MCF 10A (cell line): ENCODE measurements at regions not wholly inside any gene's neighbourhood (a gene's known extent, or its start where the extent isn't known, plus 50 kb on each side); places are given as distances from the start of the nearest gene placed in this dataset.
"Not testable (repeated sequence)": the region's sequence is repeated elsewhere in the genome, so short reads cannot be mapped to it uniquely, and the experiment has no call there.

Experiments
- BruUV-seq: library from RNA; stranded (reverse); fragments of 400-500 nt; replicated peaks from 2 replicates; lab custom pipeline; 2021; lab: Mats Ljungman, UMichigan
- CTCF ChIA-PET: fragments of 300-600 bp; sonication (Branson Sonifier 250); formaldehyde crosslinking; extraction: SDS; loops from one replicate; lab custom pipeline; 2021; ENCODE audit warnings: antibody characterized with exemption, inconsistent platforms; lab: Yijun Ruan, JAX
- POLR2A ChIA-PET: fragments of 300-600, 350-650 bp; sonication (Branson Sonifier 250); formaldehyde crosslinking; extraction: SDS; loops from one replicate; lab custom pipeline; 2020; ENCODE audit warnings: antibody characterized with exemption, inconsistent platforms; lab: Yijun Ruan, JAX
- DNase-seq: peaks from one replicate; pipeline ENCODE4 v3.0.0-alpha.2; 2018; ENCODE audit not compliant: unreplicated experiment
- H3K27ac Mint-ChIP-seq: one replicate; pipeline ENCODE4 v1.8.0; 2022; ENCODE audit warnings: mild to moderate bottlenecking, low read depth, mixed read lengths; ENCODE audit not compliant: unreplicated experiment
- H3K27me3 Mint-ChIP-seq: one replicate; pipeline ENCODE4 v1.8.0; 2022; ENCODE audit warnings: mixed read lengths; ENCODE audit not compliant: insufficient read depth, unreplicated experiment
- H3K36me3 Mint-ChIP-seq: one replicate; pipeline ENCODE4 v1.8.0; 2022; ENCODE audit warnings: mild to moderate bottlenecking, moderate library complexity, mixed read lengths; ENCODE audit not compliant: insufficient read depth, unreplicated experiment
- H3K4me1 Mint-ChIP-seq: one replicate; pipeline ENCODE4 v1.8.0; 2022; ENCODE audit warnings: mixed read lengths; ENCODE audit not compliant: insufficient read depth, unreplicated experiment
- H3K4me3 Mint-ChIP-seq: one replicate; pipeline ENCODE4 v1.8.0; 2022; ENCODE audit warnings: mild to moderate bottlenecking, moderate library complexity, mixed read lengths; ENCODE audit not compliant: unreplicated experiment
- H3K9me3 Mint-ChIP-seq: one replicate; pipeline ENCODE4 v1.8.0; 2022; ENCODE audit warnings: mixed read lengths; ENCODE audit not compliant: unreplicated experiment
- CTCF ChIP-seq: fragments of 200-600 bp; IDR thresholded peaks from one replicate; pipeline ENCODE4 v1.8.0; 2022; ENCODE audit warnings: antibody characterized with exemption, mild to moderate bottlenecking; ENCODE audit not compliant: unreplicated experiment
- intact Hi-C: fragments of 100-400 bp; cut with micrococcal nuclease; formaldehyde crosslinking; loops from 2 replicates; pipeline ENCODE4 v1.14.1; 2022

GRCh38 chr11:42777776-42778175 lies 534.0 kb upstream of the API5 start:
- Mint-ChIP-seq H3K4me3 (no peak overlapping the region), H3K4me1 (no peaks in the 10 kb centered on the region), H3K36me3 (no peaks in the 10 kb centered on the region), H3K9me3 (no peaks in the 10 kb centered on the region), H3K27me3 (no peaks in the 10 kb centered on the region), H3K27ac (no peak overlapping the region)
- POLR2A ChIA-PET = no interaction called here
- DNase-seq = no peak
- intact Hi-C loops = no loop called here
- CTCF ChIA-PET = interaction anchor here (1.8 kb wide), 1 partner anchor 505 kb away, joined by 6 read pairs; no protein-coding TSS in a partner anchor
- no peak for TF ChIP-seq CTCF
- no TSS peak for BruUV-seq

GRCh38 chr11:42778193-42778592 lies 533.6 kb upstream of the API5 start:
- no peak for TF ChIP-seq CTCF
- CTCF ChIA-PET = no interaction called here
- no peaks in the 10 kb centered on the region for H3K27me3 Mint-ChIP-seq

GRCh38 chr11:42779555-42779954 lies 532.2 kb upstream of the API5 start:
- BruUV-seq = no TSS peak
- Mint-ChIP-seq H3K4me1 (no peaks in the 10 kb centered on the region), H3K36me3 (no peaks in the 10 kb centered on the region), H3K9me3 (no peaks in the 10 kb centered on the region), H3K4me3 (no peak overlapping the region), H3K27ac (no peak overlapping the region), H3K27me3 (no peaks in the 10 kb centered on the region)
- CTCF ChIA-PET = no interaction called here
- intact Hi-C loops = no loop called here
- no peak for TF ChIP-seq CTCF
- POLR2A ChIA-PET = interaction anchor here (0.7 kb wide), 1 partner anchor 15 kb away, joined by 3 read pairs; no protein-coding TSS in a partner anchor
- DNase-seq = no peak

More at GRCh38 chr11:42778193-42778592, 533.6 kb upstream of the API5 start:
- POLR2A ChIA-PET = no interaction called here
- no peaks in the 10 kb centered on the region for H3K9me3 Mint-ChIP-seq
- intact Hi-C loops = no loop called here
- BruUV-seq = no TSS peak
- no peak overlapping the region for H3K4me3 Mint-ChIP-seq
- no peaks in the 10 kb centered on the region for H3K36me3 Mint-ChIP-seq
- DNase-seq = no peak
- H3K4me1 Mint-ChIP-seq = no peaks in the 10 kb centered on the region
- H3K27ac Mint-ChIP-seq = no peak overlapping the region

- TF ChIP-seq CTCF = no peak
- intact Hi-C loops = no loop called here
- Mint-ChIP-seq H3K4me1 (no peaks in the 10 kb centered on the region), H3K27ac (no peak overlapping the region), H3K4me3 (no peak overlapping the region), H3K36me3 (no peaks in the 10 kb centered on the region), H3K9me3 (peaks cover 11% of the 10 kb centered on the region), H3K27me3 (no peaks in the 10 kb centered on the region)
- ChIA-PET CTCF (interaction anchor here (0.6 to 0.7 kb wide), 3 partner anchors 182 to 780 kb away, joined by 3 to 7 read pairs (median 3); no protein-coding TSS in a partner anchor), POLR2A (no interaction called here)
- no TSS peak for BruUV-seq
- no peak for DNase-seq
Observed at GRCh38 chr11:42786981-42787380, 524.8 kb upstream of the API5 start.

GRCh38 chr11:42795483-42795882 lies 516.3 kb upstream of the API5 start:
- H3K36me3 Mint-ChIP-seq, intact Hi-C loops, BruUV-seq, POLR2A ChIA-PET, H3K27ac Mint-ChIP-seq, H3K27me3 Mint-ChIP-seq, H3K4me3 Mint-ChIP-seq, H3K9me3 Mint-ChIP-seq, CTCF ChIA-PET, DNase-seq, H3K4me1 Mint-ChIP-seq: not testable (repeated sequence)
